ENCODE measurements at regions not wholly inside any gene's neighbourhood (a gene's known extent, or its start where the extent isn't known, plus 50 kb on each side); places are given as distances from the start of the nearest gene placed in this dataset.

GRCh38 chr11:115083144-115083806, 404.9 kb downstream of the NXPE2 start:
- TF ChIP-seq CTCF (conservative IDR thresholded peaks at IDR 0.05): no peak
- TF ChIP-seq EZH2 (IDR thresholded peaks at IDR 0.05; ENCODE audit: low read depth): no peak

All from PC-9 (cell line).